NT2/D1 (cell line): ENCODE measurements at regions not wholly inside any gene's neighbourhood (a gene's known extent, or its start where the extent isn't known, plus 50 kb on each side); places are given as distances from the start of the nearest gene placed in this dataset.

Experiments
- SUZ12 ChIP-seq: IDR thresholded peaks from 2 replicates; pipeline ENCODE4 v1.6.1; 2011; ENCODE audit not compliant: insufficient read length, insufficient read depth; ENCODE audit errors: extremely low read depth
- ZNF274 ChIP-seq: IDR thresholded peaks from 2 replicates; pipeline ENCODE4 v1.6.1; 2011; ENCODE audit warnings: mild to moderate bottlenecking, low read depth, low read length

DNA sequence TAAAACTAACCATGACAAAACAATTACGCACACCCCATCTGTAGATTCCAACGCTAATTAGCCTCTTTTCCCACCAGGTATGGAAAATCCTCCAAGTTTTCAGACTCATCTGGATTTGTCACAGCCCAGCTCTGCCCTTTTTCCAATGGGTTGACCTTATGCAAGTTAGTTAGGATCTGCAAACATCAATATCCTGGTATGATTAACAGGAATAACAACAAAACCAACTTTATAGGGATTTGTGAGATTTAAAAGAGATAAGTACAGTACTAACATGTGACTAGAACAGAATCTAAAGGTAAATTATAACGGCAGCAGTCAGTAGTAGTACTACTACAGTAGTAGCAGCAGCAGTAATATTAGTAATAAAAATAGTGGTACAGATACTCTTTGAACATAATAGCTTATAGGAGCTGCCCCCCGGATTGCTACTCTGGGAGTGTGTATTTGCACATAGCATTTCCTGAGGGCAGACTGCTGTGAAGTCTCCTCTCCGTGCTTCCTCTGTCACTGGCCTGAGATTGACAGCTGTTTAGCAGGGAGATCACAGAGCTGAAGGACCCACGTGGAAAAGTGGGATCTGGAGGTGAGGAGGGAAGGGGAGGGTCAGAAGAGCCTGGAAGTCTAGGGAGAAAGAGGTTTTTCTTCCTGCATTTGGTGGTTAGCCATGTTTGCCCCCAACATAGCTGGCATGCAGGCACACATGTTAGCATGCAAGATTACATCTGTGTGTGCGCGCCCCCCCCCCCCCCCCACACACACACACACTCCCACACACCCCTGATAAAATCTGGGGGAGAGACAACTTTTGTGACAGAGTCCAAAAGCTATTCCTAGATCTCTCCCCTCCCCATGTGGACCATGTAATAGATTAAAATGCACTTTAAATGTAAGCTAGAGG is 73.3 kb upstream of the FAM171A1 start:
- TF ChIP-seq SUZ12 (no peak), ZNF274 (no peak)
